PFSK-1 (cell line): ENCODE measurements at regions not wholly inside any gene's neighbourhood (a gene's known extent, or its start where the extent isn't known, plus 50 kb on each side); places are given as distances from the start of the nearest gene placed in this dataset.

ENCODE experiments used
- FOXP2 ChIP-seq: optimal IDR thresholded peaks from 2 replicates; pipeline ENCODE3; 2011; ENCODE audit warnings: borderline replicate concordance, control low read depth, inconsistent platforms; ENCODE audit not compliant: insufficient read depth; ENCODE audit errors: extremely low read length, extremely low read depth
- POLR2AphosphoS5 ChIP-seq: IDR thresholded peaks from 2 replicates; pipeline ENCODE4 v1.6.1; 2012; ENCODE audit warnings: low read depth, mild to moderate bottlenecking, control low read depth, low read length, moderate library complexity
- REST ChIP-seq, 2 experiments: IDR thresholded peaks; 2 replicates each; pipeline versions ENCODE4 v1.6.1 to v1.8.0; 2011 to 2012; ENCODE audit warnings: low read depth in 2 of 2, low read length in 2 of 2, control low read depth in 1 of 2, inconsistent platforms in 1 of 2, mild to moderate bottlenecking in 1 of 2, moderate library complexity in 1 of 2; ENCODE audit not compliant: insufficient read depth in 1 of 2
- SIN3A ChIP-seq: IDR thresholded peaks from 2 replicates; pipeline ENCODE4 v1.6.1; 2012; ENCODE audit warnings: mild to moderate bottlenecking, low read length, moderate library complexity, borderline replicate concordance; ENCODE audit not compliant: insufficient read depth
- TAF1 ChIP-seq: IDR thresholded peaks from 2 replicates; pipeline ENCODE4 v1.6.1; 2012; ENCODE audit warnings: low read length, control low read depth, borderline replicate concordance; ENCODE audit not compliant: insufficient read depth

- no peak for TF ChIP-seq REST (IDR thresholded peaks at IDR 0.05; ENCODE audit: insufficient read depth in 1 of 2, low read depth in 2 of 2, low read length in 2 of 2)
- TF ChIP-seq TAF1, result no peak
- TF ChIP-seq FOXP2, result no peak
- TF ChIP-seq POLR2AphosphoS5, result no peak
- TF ChIP-seq SIN3A, result no peak
Measured at GRCh38 chr14:98070536-98070935, 1201.5 kb downstream of the BCL11B start.

GRCh38 chr14:98074111-98074510 lies 1197.9 kb downstream of the BCL11B start:
- no peak for TF ChIP-seq REST (IDR thresholded peaks at IDR 0.05; ENCODE audit: insufficient read depth in 1 of 2, low read depth in 2 of 2, low read length in 2 of 2)

- TF ChIP-seq TAF1, result no peak
- no peak for TF ChIP-seq SIN3A
- no peak for TF ChIP-seq POLR2AphosphoS5
Measured at GRCh38 chr14:98077176-98077575, 1194.8 kb downstream of the BCL11B start.

GRCh38 chr14:98082833-98083232 lies 1189.2 kb downstream of the BCL11B start:
- TF ChIP-seq FOXP2 (no peak), TAF1 (no peak), SIN3A (no peak), REST (IDR thresholded peaks at IDR 0.05; ENCODE audit: insufficient read depth in 1 of 2, low read depth in 2 of 2, low read length in 2 of 2) (no peak), POLR2AphosphoS5 (no peak)

DNA sequence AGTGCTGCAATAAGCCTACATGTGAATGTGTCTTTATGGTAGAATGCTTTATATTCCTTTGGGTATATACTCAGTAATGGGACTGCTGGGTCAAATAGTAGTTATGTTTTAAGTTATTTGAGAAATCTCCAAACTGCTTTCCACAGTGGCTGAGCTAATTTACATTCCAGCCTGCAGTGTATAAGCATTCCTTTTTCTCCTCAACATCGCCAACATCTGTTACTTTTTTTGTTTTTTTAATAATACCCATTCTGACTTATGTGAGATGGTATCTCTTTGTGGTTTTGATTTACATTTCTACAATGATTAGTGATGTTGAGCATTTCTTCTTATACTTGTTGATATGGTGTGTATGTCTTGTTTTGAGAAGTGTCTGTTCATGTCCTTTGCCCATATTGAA lies 1186.2 kb downstream of the BCL11B start:
- no peak for TF ChIP-seq SIN3A
- no peak for TF ChIP-seq FOXP2
- no peak for TF ChIP-seq POLR2AphosphoS5
- no peak for TF ChIP-seq REST (IDR thresholded peaks at IDR 0.05; ENCODE audit: insufficient read depth in 1 of 2, low read depth in 2 of 2, low read length in 2 of 2)
- TF ChIP-seq TAF1, result no peak
